ENCODE measurements at regions not wholly inside any gene's neighbourhood (a gene's known extent, or its start where the extent isn't known, plus 50 kb on each side); places are given as distances from the start of the nearest gene placed in this dataset.

GRCh38 chr6:156398966-156399365 is 378.2 kb upstream of the ARID1B start:
- no peak for TF ChIP-seq GATA3 (IDR thresholded peaks at IDR 0.05; ENCODE audit: low read depth, low read length)
- no peak for TF ChIP-seq GATA2 (IDR thresholded peaks at IDR 0.05; ENCODE audit: low read depth, low read length)

GRCh38 chr6:156398371-156398770 is 378.8 kb upstream of the ARID1B start:
- TF ChIP-seq GATA2 (IDR thresholded peaks at IDR 0.05; ENCODE audit: low read depth, low read length): no peak
- TF ChIP-seq GATA3 (IDR thresholded peaks at IDR 0.05; ENCODE audit: low read depth, low read length): no peak

- TF ChIP-seq GATA2 (IDR thresholded peaks at IDR 0.05; ENCODE audit: low read depth, low read length) (no peak), GATA3 (IDR thresholded peaks at IDR 0.05; ENCODE audit: low read depth, low read length) (no peak)
These were observed 380.3 kb upstream of the ARID1B start for GRCh38 chr6:156396791-156397418.

DNA sequence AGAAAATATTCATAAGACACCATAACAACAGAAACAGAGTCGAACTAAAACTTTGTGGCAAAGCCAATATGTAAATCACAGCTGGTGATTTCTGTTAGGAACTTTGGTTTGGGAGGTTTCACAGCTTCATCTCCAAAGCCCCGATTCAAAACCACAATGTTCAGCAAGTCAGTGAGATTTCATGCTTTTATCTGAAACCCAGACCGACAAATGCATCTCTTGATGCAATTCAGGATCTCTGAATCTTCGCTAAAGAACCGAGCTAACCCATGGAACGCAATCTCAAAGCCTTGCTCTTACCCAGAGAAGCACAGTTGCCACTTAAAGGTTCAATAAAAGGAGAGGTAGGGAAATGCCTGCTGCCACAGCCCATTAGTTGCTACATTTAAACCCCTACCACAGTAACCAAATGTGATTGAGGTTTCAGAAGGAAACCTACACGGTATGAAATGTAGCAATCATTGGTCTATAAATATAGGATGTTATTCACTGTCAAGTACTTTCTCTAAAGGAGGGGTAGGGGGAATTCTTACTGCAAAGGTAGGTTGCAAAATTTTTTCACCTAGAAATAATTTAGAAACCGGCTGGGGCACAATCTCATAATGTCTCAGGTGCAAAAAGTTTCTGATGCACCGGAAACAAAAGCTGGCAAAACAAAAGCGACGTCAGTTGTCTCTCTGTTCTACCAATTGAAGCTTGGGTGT is 381.0 kb upstream of the ARID1B start:
- TF ChIP-seq GATA3 (IDR thresholded peaks at IDR 0.05; ENCODE audit: low read depth, low read length): no peak

- TF ChIP-seq GATA2 (IDR thresholded peaks at IDR 0.05; ENCODE audit: low read depth, low read length) (no peak), GATA3 (IDR thresholded peaks at IDR 0.05; ENCODE audit: low read depth, low read length) (no peak)
These were observed 381.9 kb upstream of the ARID1B start for GRCh38 chr6:156395276-156395675.

- no peak for TF ChIP-seq GATA2 (IDR thresholded peaks at IDR 0.05; ENCODE audit: low read depth, low read length)
- TF ChIP-seq GATA3 (IDR thresholded peaks at IDR 0.05; ENCODE audit: low read depth, low read length): no peak
These were observed 384.5 kb upstream of the ARID1B start for GRCh38 chr6:156392648-156393047.

DNA sequence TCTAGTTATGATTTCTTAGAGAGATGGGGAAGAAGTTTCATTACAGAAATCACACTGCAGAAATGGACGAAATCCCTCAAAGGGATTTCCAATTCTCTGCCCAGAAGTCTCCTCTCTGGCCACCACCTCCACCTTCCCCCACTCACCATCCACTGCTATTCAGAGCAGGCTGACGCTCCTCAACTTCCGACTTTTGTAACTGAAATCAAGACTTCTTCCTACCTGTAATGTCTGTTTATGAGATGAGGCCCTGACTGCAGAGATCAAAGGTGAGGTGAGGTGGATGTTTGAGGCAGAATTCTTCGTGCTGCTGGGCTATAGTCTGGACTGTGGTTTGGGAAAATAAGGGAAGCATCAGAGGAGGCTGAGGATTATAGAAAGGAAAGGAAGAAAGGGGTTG is 385.2 kb upstream of the ARID1B start:
- TF ChIP-seq GATA3 (IDR thresholded peaks at IDR 0.05; ENCODE audit: low read depth, low read length) (no peak), GATA2 (IDR thresholded peaks at IDR 0.05; ENCODE audit: low read depth, low read length) (no peak)

DNA sequence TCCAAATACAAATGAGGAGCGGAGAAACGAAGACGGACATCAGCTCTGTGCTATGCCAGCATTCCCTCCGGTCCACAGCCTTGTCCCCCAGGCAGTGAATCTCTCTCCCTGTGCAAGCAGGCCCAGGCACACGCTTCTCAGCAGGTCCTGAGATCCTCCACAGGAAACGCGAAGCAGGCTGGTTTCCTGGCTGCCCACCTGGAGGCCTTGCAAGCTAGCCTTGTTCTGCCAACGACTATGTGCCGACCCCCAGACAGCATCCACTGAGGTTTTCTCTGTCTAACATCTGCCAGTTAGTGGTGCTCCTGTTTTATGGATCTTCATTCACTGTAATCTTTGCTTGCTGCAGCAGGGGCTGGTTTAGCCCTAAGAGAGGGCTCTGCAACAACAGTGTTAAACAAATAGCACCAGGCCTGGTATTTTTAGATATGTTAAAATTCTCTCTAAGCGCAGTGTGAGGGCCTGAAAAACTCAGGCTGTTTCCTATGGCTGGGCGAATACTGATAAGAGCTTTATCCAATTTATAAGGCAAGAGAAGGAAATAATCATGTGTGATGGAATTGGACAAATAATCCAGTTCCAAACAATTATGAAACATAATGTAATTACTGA is 386.0 kb upstream of the ARID1B start:
- no peak; the same call in 1 of the 2 replicates for TF ChIP-seq GATA3 (IDR thresholded peaks at IDR 0.05; ENCODE audit: low read depth, low read length)
- peak; percentile 56 for TF ChIP-seq GATA2 (IDR thresholded peaks at IDR 0.05; ENCODE audit: low read depth, low read length)

GRCh38 chr6:156390621-156391020 is 386.6 kb upstream of the ARID1B start:
- TF ChIP-seq GATA2 (IDR thresholded peaks at IDR 0.05; ENCODE audit: low read depth, low read length) (no peak), GATA3 (IDR thresholded peaks at IDR 0.05; ENCODE audit: low read depth, low read length) (no peak)

- TF ChIP-seq GATA2 (IDR thresholded peaks at IDR 0.05; ENCODE audit: low read depth, low read length): no peak
These were observed 387.9 kb upstream of the ARID1B start for GRCh38 chr6:156389296-156389695.

DNA sequence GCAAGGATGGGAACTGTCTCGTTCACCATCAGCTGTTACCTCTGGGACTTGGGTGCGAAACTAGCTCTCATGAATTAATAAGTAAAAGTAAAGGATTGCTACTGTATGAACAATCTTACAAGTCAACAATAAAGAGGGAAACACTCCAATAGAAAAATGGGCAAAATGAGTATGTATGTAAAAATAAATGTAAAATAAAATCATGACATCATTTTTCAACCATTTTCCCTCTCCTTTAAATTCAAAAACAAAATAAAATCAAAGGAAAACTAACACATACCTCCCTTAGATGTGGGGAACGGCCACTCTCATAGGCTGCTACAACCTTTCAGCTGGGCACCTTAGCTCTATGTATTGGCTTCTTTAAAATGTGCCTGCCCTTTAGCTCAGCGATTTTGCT is 389.7 kb upstream of the ARID1B start:
- TF ChIP-seq GATA2 (IDR thresholded peaks at IDR 0.05; ENCODE audit: low read depth, low read length) (no peak), GATA3 (IDR thresholded peaks at IDR 0.05; ENCODE audit: low read depth, low read length) (no peak)

DNA sequence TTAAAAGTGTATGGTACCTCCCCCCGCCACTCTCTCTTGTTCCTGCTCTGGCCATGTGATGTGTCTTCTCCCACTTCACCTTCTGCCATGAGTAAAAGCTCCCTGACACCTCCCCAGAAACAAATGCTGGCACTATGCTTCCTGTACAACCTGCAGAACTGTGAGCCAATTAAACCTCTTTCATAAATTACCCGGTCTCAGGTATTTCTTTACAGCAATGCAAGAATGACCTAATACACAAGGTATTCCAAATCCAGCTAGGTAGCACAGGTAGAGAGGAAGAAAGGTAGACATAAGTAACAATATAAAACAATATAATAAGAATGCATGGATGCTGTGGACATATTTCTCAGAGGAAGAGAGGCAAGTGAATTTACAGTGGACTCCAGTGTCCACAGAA is 394.1 kb upstream of the ARID1B start:
- TF ChIP-seq GATA2 (IDR thresholded peaks at IDR 0.05; ENCODE audit: low read depth, low read length): no peak
- TF ChIP-seq GATA3 (IDR thresholded peaks at IDR 0.05; ENCODE audit: low read depth, low read length): no peak

DNA sequence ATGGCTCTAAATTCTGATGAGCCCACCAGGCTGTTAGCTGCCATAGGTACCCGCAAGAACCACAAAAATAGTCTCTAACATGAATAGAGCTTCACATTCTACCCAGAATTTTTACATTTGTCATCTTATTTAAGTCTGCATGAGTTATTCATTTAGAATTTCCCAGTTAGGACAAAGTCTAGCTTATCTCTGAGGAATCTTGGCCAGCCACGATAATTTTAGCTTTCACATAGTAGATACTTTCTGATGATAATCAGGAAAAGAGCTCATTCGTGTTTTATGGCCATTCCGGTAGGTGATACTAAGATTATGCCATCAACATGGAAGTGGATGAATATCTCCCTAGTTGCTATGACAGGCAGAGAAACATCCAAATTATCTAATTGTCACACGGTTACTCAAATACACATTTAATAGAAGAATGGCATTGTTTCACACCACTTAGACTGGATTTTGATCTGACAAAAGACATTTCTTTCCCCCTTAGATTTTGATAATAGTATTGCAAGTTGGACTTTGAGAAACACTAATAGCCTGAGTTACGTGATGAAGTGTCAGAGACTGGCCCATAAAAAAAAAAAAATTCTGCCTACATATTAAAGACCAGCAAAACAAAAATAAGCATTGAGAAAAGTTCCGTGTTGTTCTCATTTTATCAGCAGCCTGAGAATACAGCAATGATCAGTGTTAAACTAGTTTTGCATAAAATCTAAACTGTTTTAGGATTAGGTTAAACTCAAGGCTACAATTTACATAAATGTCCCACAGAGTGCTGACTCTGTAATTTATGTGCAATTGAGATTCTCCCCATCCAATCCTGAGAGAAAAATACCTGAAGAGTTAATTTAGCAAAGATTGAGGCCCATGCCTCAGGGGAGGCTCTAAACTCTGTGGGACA is 397.5 kb upstream of the ARID1B start:
- TF ChIP-seq GATA3 (IDR thresholded peaks at IDR 0.05; ENCODE audit: low read depth, low read length): peak; percentile 47; the same call in 1 of the 2 replicates
- no peak for TF ChIP-seq GATA2 (IDR thresholded peaks at IDR 0.05; ENCODE audit: low read depth, low read length)

GRCh38 chr6:156378853-156379252 is 398.3 kb upstream of the ARID1B start:
- TF ChIP-seq GATA2 (IDR thresholded peaks at IDR 0.05; ENCODE audit: low read depth, low read length): no peak
- TF ChIP-seq GATA3 (IDR thresholded peaks at IDR 0.05; ENCODE audit: low read depth, low read length): no peak
